IgD-negative memory B cell (primary cell): ENCODE measurements at regions not wholly inside any gene's neighbourhood (a gene's known extent, or its start where the extent isn't known, plus 50 kb on each side); places are given as distances from the start of the nearest gene placed in this dataset.

Experiments used
- H3K27ac Mint-ChIP-seq, 3 donors: one replicate each; pipeline ENCODE4 v1.8.0; 2020 to 2022; ENCODE audit warnings: mild to moderate bottlenecking in 3 of 3, mixed read lengths in 3 of 3, moderate library complexity in 1 of 3
- H3K27me3 Mint-ChIP-seq: one replicate; pipeline ENCODE4 v1.8.0; 2021; ENCODE audit warnings: mixed read lengths
- H3K36me3 Mint-ChIP-seq: one replicate; pipeline ENCODE4 v1.8.0; 2020; ENCODE audit warnings: mild to moderate bottlenecking, mixed read lengths
- H3K4me1 Mint-ChIP-seq, 3 donors: one replicate each; pipeline ENCODE4 v1.8.0; 2020 to 2022; ENCODE audit warnings: mixed read lengths in 3 of 3, mild to moderate bottlenecking in 1 of 3
- H3K4me3 Mint-ChIP-seq, 4 donors: one replicate each; pipeline ENCODE4 v1.8.0; 2020 to 2022; ENCODE audit warnings: mild to moderate bottlenecking in 4 of 4, mixed read lengths in 4 of 4, moderate library complexity in 3 of 4
- H3K9me3 Mint-ChIP-seq, 3 donors: one replicate each; pipeline ENCODE4 v1.8.0; 2020 to 2021; ENCODE audit warnings: mixed read lengths in 3 of 3, mild to moderate bottlenecking in 1 of 3

DNA sequence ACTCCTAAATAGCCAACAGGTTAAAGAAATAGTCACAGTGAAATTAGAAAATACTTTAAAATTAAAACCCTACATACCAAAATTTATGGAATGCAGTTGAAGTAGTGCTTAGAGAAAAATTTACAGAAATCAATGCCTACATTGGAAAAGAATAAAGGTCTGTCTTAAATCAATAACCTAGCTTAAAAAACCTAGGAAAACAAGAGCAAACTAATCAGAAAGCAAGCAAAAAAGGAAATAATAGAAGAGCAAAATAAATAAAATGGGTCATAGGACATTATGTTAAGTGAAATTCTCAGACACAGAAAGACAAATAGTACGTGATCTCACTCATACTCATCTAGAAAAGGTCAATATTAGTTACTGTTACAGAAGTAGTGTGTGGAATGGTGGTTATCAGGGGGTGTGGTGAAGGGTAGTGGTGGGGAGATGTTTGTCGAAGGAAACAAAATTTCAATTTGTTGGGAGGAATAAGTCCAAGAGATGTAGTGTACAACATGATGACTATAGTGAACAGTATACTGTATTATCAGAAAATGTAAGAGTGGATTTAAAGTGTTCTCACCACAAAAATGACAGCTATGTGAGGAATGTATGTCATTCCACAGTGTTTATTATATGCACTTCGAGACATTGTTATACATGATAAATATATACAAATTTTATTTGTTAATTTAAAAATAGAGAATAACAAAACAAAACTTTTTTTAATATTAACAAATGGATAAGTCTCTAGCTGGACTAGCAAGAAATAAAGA, 423.6 kb downstream of the CDH26 start:
- peaks cover 7 to 33% (median 10%) of the 10 kb centered on the region in 3 donors for H3K9me3 Mint-ChIP-seq
- H3K36me3 Mint-ChIP-seq: no peaks in the 10 kb centered on the region
- no peaks in the 10 kb centered on the region for H3K4me1 Mint-ChIP-seq
- H3K4me3 Mint-ChIP-seq: no peak overlapping the region
- no peak overlapping the region for H3K27ac Mint-ChIP-seq
- H3K27me3 Mint-ChIP-seq: no peaks in the 10 kb centered on the region

DNA sequence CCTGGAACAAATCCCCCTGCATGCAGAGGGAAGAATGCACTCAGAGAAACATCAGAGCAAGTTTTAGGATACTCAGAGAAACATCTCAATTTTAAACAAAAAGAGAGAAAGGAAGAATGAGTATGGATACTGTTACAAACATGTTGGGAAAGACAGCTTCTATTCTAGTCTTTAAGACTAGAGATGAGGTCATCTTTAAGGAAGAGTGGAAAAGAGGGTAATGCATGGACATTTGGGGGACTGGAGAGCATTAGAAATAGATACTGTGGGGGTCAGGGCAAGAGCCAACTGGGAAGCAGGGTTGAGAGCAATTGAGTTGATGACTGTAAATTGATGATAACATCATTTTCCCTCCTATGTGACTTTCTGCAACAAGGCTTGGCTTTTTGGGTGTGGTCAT, 431.2 kb downstream of the CDH26 start:
- Mint-ChIP-seq H3K4me1 (no peaks in the 10 kb centered on the region), H3K4me3 (no peak overlapping the region), H3K27ac (no peak overlapping the region), H3K36me3 (no peaks in the 10 kb centered on the region), H3K9me3 (peaks cover 3 to 6% (median 5%) of the 10 kb centered on the region in 3 donors), H3K27me3 (no peaks in the 10 kb centered on the region)

DNA sequence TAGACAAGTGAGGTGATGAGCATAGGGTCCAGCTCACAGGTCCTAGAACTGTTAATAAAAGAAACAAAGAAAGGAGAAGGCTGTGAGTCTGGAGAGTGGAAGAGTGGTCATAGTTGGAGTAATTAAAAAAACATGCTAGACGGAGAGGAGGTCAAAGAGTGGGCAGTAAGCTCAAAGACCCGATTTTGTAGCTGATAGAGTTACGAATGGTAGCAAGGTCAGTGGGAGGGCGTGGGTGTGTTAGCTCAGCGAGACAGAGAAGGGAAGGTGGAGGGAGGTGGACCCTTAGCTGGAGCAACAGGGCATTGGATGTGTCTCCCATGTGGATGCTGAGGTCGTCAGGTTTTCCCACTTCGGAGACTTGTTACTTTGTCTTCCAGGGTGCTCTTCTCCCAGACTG, 431.7 kb downstream of the CDH26 start:
- Mint-ChIP-seq H3K27me3 (no peaks in the 10 kb centered on the region), H3K27ac (no peak overlapping the region), H3K36me3 (no peaks in the 10 kb centered on the region), H3K4me3 (no peak overlapping the region), H3K9me3 (peaks cover 3 to 6% (median 5%) of the 10 kb centered on the region in 3 donors), H3K4me1 (no peaks in the 10 kb centered on the region)

DNA sequence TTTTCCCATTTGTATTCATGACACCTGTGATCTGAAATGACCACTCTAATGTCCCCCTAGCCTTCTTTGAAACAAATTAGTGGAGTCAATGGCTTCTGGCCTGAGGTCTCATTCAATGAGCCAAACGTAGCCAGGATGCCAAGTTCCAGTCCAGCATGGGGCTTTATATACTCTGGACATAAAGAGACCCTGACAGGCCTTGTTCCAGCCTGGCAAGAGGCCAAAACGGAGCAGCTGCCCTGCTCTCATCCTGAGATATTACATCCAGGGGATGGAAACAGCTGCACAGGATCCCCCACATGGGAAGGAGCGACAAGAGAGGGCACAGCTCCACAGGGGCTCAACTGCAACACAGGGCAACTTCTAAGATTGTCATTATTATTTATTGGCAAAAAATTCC, 437.8 kb downstream of the CDH26 start:
- H3K9me3 Mint-ChIP-seq: peaks cover 7 to 18% (median 7%) of the 10 kb centered on the region in 3 donors
- no peak overlapping the region for H3K27ac Mint-ChIP-seq
- no peaks in the 10 kb centered on the region for H3K36me3 Mint-ChIP-seq
- H3K4me1 Mint-ChIP-seq: no peaks in the 10 kb centered on the region
- no peaks in the 10 kb centered on the region for H3K27me3 Mint-ChIP-seq
- H3K4me3 Mint-ChIP-seq: no peak overlapping the region

DNA sequence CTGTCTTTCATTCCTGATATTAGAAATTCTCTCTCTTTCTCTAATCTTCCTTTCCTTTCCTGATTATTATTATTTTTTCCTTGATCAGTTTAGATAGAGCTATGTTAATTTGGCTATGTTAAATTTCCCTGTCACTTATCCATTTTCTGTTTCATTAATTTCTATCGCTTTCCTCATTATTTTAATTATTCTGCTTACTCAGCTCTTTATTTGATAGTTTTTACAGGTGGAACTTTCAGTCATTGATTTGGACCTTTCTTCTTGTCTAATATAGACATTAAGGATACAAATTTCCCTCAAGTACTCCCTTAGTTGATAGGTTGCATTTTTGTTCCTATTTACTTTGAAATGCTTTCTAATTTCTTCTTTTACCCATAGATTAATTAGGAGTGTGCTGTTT, 442.3 kb downstream of the CDH26 start:
- H3K27me3 Mint-ChIP-seq: no peaks in the 10 kb centered on the region
- no peak overlapping the region for H3K4me3 Mint-ChIP-seq
- no peaks in the 10 kb centered on the region for H3K36me3 Mint-ChIP-seq
- no peak overlapping the region for H3K27ac Mint-ChIP-seq
- no peaks in the 10 kb centered on the region for H3K4me1 Mint-ChIP-seq
- H3K9me3 Mint-ChIP-seq: peaks cover 4 to 23% (median 5%) of the 10 kb centered on the region in 3 donors

DNA sequence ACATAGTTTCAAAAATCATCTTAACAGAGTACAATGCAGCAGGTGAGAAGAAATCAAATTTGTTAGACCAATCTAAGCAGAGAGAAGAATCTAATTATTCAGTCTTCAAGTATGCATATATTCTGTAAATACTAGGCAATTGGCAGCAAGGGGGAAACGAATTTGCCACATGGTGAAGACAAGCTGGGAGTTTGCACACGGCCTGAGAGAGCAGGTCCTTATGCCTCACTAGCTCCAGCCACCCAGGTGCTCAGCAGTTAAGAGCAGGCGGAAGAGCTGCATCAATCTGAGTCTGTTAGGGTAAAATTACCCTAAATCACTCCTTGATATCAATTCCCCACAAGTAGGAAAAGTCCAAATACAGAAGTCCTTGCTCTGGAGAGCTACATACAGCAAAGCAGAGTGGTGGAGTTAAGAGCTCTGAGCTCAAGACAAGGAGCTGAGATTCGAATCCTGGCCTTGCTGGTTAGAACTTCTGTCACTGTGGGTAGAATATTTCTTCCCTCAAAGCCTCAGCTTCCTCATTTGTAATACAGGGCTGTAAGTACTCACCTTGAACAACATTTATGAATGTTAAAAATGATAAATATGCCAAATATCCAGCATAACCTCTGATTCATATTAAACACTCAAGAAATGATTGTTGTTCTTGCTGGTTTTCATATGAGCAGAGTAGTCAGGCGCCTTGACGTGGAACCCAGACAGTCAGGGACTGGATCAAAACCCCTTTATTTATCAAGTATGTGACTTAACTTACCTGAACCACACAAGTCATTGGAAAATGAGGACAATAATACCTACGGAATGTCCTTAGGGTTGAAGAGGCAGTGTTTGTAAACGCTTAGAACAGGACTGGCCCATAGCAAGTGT, 444.2 kb downstream of the CDH26 start:
- no peaks in the 10 kb centered on the region for H3K36me3 Mint-ChIP-seq
- peaks cover 3 to 22% (median 4%) of the 10 kb centered on the region in 3 donors for H3K9me3 Mint-ChIP-seq
- H3K4me3 Mint-ChIP-seq: no peak overlapping the region
- H3K27me3 Mint-ChIP-seq: no peaks in the 10 kb centered on the region
- no peaks in the 10 kb centered on the region for H3K4me1 Mint-ChIP-seq
- H3K27ac Mint-ChIP-seq: no peak overlapping the region

DNA sequence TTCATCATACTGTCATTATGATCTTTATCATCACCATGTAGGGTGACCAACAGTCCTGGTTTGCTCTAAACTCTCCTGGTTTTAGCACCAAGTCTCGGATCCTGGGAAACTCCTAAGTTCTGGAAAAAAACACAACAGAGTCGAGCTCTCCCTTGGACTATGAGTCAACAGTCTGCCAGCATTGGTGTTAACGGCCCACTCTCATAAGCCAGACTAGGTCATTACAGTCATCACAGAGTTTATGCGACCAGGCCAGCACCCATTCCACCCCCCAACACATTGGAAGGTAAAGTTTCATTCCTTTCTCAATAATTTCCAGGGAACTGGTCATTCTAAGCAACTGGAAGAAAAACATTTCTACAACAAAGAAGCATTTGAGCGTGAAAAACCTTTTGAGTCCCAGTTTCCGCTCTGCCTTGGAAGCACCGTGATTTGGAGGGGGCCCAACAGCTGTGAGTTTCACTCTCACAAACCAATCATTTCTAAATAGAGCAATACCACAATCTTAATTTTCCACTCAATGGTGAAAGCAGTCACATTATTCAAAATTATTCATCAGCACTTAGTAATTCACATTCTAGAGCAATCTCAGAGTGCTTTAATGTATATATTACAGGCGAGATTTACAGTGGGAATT, 445.0 kb downstream of the CDH26 start:
- Mint-ChIP-seq H3K4me1 (no peaks in the 10 kb centered on the region), H3K9me3 (peaks cover 3 to 16% (median 6%) of the 10 kb centered on the region in 3 donors), H3K36me3 (no peaks in the 10 kb centered on the region), H3K4me3 (no peak overlapping the region), H3K27me3 (no peaks in the 10 kb centered on the region), H3K27ac (no peak overlapping the region)

DNA sequence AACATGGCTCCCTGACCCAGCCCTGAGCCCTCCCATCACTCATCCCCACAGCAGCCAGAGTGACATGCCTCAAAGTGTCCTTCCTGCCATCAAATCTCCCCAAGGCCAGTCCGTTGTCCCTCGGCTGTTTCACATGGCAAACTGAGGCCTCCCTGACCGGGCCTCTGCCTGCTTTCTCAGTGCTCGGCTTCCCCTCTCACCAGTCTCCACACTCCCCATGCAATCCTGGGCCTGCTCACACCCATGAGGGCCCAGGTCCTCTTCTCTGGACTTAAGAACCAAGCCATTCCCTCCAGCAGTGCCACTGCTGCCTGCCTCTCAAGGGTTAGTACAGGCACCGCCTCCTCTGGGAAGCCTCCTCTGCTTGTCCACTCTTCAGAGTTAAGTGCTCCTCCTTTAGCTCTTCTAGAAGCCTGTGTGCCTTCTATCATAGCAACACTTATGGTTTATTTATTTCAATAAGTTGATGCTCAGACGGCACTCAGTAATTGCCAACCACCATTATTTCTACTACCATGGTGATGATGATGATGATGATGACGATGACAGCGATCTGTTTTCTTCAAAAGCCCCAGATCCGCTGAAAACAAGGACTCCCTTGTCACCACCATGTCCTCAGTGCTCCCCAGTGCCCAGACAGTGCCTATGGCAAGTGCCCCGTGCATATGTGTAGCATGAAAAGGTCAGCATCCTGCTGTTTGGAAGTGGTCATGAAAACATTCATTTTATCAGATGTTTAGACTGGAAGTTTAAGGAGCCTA, 449.0 kb downstream of the CDH26 start:
- Mint-ChIP-seq H3K9me3 (peaks cover 3 to 14% (median 3%) of the 10 kb centered on the region in 3 donors), H3K27me3 (no peaks in the 10 kb centered on the region), H3K4me3 (no peak overlapping the region), H3K36me3 (no peaks in the 10 kb centered on the region), H3K4me1 (no peaks in the 10 kb centered on the region), H3K27ac (no peak overlapping the region)

DNA sequence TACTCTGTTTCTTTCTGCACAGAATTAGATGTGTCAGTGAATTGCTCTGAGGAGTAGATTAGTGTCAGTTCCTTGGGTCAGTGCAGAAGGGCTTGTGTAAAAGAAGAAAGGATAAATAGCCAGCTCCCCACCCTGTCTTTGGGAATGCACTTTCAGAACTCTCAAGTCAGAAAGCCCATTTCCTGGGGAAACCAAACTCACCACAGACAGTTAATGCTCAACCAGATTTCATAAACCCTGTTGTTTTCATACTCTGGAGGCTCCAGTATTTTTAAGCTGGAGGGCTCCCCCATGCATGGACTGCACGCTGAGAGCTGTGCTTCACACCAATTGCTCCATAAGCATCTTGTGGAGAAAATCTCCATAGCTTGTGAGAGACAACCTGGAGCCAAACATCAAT, 449.7 kb downstream of the CDH26 start:
- no peak overlapping the region for H3K4me3 Mint-ChIP-seq
- no peaks in the 10 kb centered on the region for H3K27me3 Mint-ChIP-seq
- no peaks in the 10 kb centered on the region for H3K4me1 Mint-ChIP-seq
- H3K27ac Mint-ChIP-seq: no peak overlapping the region
- H3K36me3 Mint-ChIP-seq: no peaks in the 10 kb centered on the region
- peaks cover 3 to 14% (median 4%) of the 10 kb centered on the region in 3 donors for H3K9me3 Mint-ChIP-seq

DNA sequence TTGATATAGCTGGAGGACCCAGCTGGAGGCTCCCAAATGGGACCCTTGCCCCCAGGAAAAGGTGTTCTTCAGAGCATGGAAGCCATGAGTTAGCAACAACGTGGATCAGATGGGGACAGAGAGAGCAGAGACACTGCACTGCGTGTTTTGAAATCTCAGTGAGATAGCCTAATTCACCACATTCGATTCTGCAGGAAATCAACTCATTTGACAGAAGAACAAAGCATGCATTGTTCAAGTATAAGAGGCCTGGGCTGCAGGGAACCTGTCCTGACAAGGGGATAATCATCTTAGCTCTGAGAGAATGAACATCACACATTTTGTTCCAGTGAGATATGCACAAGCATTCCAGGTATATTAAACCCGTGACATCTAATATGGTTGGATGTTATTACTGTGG, 450.2 kb downstream of the CDH26 start:
- no peaks in the 10 kb centered on the region for H3K4me1 Mint-ChIP-seq
- no peak overlapping the region for H3K4me3 Mint-ChIP-seq
- H3K27ac Mint-ChIP-seq: no peak overlapping the region
- no peaks in the 10 kb centered on the region for H3K27me3 Mint-ChIP-seq
- peaks cover 3 to 10% (median 4%) of the 10 kb centered on the region in 3 donors for H3K9me3 Mint-ChIP-seq
- H3K36me3 Mint-ChIP-seq: no peaks in the 10 kb centered on the region

DNA sequence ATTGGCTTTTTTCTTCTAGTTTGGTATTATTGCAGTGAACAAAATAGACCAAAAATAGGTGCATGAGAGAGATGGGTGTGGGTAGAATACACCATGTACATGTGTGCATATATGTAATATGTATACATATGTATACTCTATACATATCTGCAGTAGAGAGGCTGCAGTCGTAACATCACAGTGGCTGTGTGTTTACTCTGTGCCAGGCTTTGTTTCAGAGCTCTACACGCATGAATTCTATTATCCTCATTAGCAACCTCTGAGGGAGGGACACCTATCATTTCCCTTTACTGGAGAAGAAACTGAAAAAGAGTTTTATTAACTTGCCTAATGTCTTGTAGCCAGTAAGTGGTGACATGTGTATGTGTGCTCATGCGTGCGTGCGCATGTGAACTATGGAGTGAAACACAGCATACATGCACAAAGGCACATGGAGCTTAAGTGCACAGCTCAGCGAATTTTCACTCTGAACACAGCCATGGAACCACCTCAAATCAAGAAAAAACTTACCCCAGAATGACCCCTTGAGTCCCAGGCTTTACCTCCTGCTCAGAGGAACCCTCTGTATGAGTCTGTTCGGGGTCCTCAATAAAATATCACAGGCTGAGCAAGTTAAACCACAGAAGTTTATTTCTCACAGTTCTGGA, 452.5 kb downstream of the CDH26 start:
- no peaks in the 10 kb centered on the region for H3K36me3 Mint-ChIP-seq
- peaks cover 3 to 12% (median 4%) of the 10 kb centered on the region in 3 donors for H3K9me3 Mint-ChIP-seq
- no peaks in the 10 kb centered on the region for H3K4me1 Mint-ChIP-seq
- H3K27ac Mint-ChIP-seq: no peak overlapping the region
- H3K4me3 Mint-ChIP-seq: no peak overlapping the region
- H3K27me3 Mint-ChIP-seq: no peaks in the 10 kb centered on the region

DNA sequence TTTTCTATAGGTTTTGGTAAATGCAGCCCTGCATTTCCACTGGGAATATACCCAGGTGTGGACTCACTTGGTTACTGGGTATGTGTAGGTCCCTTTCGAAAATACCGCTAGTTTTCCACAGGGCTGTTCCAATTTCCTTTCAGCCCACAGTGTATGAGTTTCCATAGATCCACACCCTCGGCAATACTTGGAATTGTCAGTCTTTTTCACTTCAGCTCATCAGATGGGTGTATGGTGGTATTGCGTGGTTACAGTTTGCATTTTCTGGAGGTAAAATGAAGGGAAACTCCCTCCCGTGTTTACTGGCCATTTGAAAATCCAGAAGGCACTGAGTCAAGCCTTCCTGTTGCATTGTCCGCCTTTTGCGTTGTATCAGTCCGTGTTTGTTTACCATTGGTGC, 453.6 kb downstream of the CDH26 start:
- no peaks in the 10 kb centered on the region for H3K36me3 Mint-ChIP-seq
- no peak overlapping the region for H3K4me3 Mint-ChIP-seq
- no peaks in the 10 kb centered on the region for H3K27me3 Mint-ChIP-seq
- H3K4me1 Mint-ChIP-seq: no peaks in the 10 kb centered on the region
- H3K27ac Mint-ChIP-seq: no peak overlapping the region
- H3K9me3 Mint-ChIP-seq: peaks cover 3 to 12% (median 4%) of the 10 kb centered on the region in 3 donors

DNA sequence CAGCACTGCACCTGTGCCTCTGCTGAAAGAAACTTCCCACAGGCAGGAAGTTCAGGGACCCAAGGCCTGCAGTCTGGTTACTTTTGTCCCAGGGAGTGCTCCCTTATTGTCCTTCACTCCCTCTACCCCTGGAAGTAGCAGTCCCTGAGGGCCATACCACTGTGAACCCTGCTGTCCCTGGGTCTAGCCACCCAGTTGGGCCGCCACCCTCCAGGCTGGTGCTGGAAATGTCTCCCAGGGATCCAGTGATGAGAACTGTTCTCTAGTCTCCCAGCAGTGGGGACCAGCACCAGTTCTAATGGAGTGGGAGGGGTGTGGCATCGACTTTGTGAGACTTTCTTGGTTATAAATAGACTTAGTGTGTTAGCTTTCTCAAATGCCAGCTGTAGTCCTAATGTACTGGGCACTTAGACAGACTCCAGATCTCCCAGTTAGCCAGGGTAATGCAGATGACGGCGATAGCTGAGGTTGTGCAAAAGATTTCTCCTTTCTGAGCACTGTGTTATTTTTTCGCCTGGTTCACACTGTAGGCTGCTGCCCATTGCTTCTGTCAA, 462.5 kb downstream of the CDH26 start:
- H3K27me3 Mint-ChIP-seq: no peaks in the 10 kb centered on the region
- peaks cover 1% of the 10 kb centered on the region for H3K36me3 Mint-ChIP-seq
- H3K27ac Mint-ChIP-seq: no peak overlapping the region
- no peak overlapping the region for H3K4me3 Mint-ChIP-seq
- peaks cover 0 to 2% (median 0%) of the 10 kb centered on the region in 3 donors for H3K4me1 Mint-ChIP-seq
- H3K9me3 Mint-ChIP-seq: peaks cover 0 to 2% (median under 1%) of the 10 kb centered on the region in 3 donors

DNA sequence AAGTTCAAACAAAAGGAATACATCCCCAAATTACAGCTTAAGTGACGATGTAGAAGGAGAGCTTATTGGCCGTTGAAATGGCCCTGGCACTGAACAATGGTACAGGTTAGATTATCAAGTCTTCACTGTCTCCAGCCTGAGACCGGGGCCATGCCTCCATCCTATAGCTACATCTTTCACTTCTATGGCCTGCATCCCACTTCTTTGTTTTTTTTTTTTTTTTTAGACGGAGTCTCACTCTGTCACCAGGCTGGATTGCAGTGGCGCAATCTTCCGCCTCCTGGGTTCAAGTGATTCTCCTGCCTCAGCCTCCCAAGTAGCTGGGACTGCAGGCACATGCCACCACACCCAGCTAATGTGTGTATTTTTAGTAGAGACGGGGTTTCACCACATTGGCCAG, 464.6 kb downstream of the CDH26 start:
- Mint-ChIP-seq H3K9me3 (peaks cover 0 to 2% (median 0%) of the 10 kb centered on the region in 3 donors), H3K36me3 (peaks cover under 1% of the 10 kb centered on the region), H3K4me1 (no peaks in the 10 kb centered on the region), H3K27me3 (no peaks in the 10 kb centered on the region), H3K4me3 (no peak overlapping the region), H3K27ac (no peak overlapping the region)
